Activated CD4-positive, alpha-beta T cell treated with anti-CD3 and anti-CD28 coated beads, Interleukin-2, amount 10 ng/mL, durations not matched to agents 7 days and 5 days (primary cell): ENCODE measurements at regions not wholly inside any gene's neighbourhood (a gene's known extent, or its start where the extent isn't known, plus 50 kb on each side); places are given as distances from the start of the nearest gene placed in this dataset.

Experiments
- CTCF ChIA-PET: fragments of 350-600 bp; sonication (Branson Sonifier 250); formaldehyde crosslinking; loops from one replicate; lab custom pipeline; 2021; ENCODE audit warnings: antibody characterized with exemption; lab: Charles Lee
- POLR2A ChIA-PET: fragments of 350-600 bp; sonication (Branson Sonifier 250); formaldehyde crosslinking; loops from one replicate; lab custom pipeline; 2021; ENCODE audit warnings: antibody characterized with exemption; lab: Charles Lee
- DNase-seq: peaks from one replicate; pipeline ENCODE4 v3.0.0-alpha.2; 2020
- H3K27ac Mint-ChIP-seq: one replicate; pipeline ENCODE4 v1.8.0; 2021; ENCODE audit warnings: mild to moderate bottlenecking, moderate library complexity, mixed read lengths
- H3K27me3 Mint-ChIP-seq: one replicate; pipeline ENCODE4 v1.8.0; 2021; ENCODE audit warnings: mixed read lengths
- H3K36me3 Mint-ChIP-seq: one replicate; pipeline ENCODE4 v1.8.0; 2021; ENCODE audit warnings: low read depth, mixed read lengths
- H3K4me1 Mint-ChIP-seq: one replicate; pipeline ENCODE4 v1.8.0; 2021; ENCODE audit warnings: mixed read lengths
- H3K4me3 Mint-ChIP-seq: one replicate; pipeline ENCODE4 v1.8.0; 2021; ENCODE audit warnings: mild to moderate bottlenecking, moderate library complexity, mixed read lengths
- H3K9me3 Mint-ChIP-seq: one replicate; pipeline ENCODE4 v1.8.0; 2021; ENCODE audit warnings: mixed read lengths

- DNase-seq, result no peak
- ChIA-PET CTCF (no interaction called here), POLR2A (no interaction called here)
- no peaks in the 10 kb centered on the region for H3K9me3 Mint-ChIP-seq
- no peaks in the 10 kb centered on the region for H3K36me3 Mint-ChIP-seq
- H3K4me3 Mint-ChIP-seq, result no peak overlapping the region
- peaks cover 17% of the 10 kb centered on the region for H3K27me3 Mint-ChIP-seq
- no peaks in the 10 kb centered on the region for H3K4me1 Mint-ChIP-seq
- no peak overlapping the region for H3K27ac Mint-ChIP-seq
These were observed 65.6 kb upstream of the CHRNA7 start for GRCh38 chr15:31964586-31965307.

GRCh38 chr15:31970007-31970406, 60.3 kb upstream of the CHRNA7 start:
- no peak overlapping the region for H3K4me3 Mint-ChIP-seq
- POLR2A ChIA-PET, result no interaction called here
- H3K27ac Mint-ChIP-seq, result no peak overlapping the region
- CTCF ChIA-PET, result no interaction called here
- no peaks in the 10 kb centered on the region for H3K9me3 Mint-ChIP-seq
- peaks cover 4% of the 10 kb centered on the region for H3K4me1 Mint-ChIP-seq
- no peaks in the 10 kb centered on the region for H3K36me3 Mint-ChIP-seq
- H3K27me3 Mint-ChIP-seq, result peaks cover 24% of the 10 kb centered on the region
- no peak for DNase-seq

GRCh38 chr15:31973197-31973596, 57.1 kb upstream of the CHRNA7 start:
- Mint-ChIP-seq H3K9me3 (no peaks in the 10 kb centered on the region), H3K36me3 (no peaks in the 10 kb centered on the region), H3K4me1 (peaks cover 8% of the 10 kb centered on the region), H3K27me3 (peaks cover 23% of the 10 kb centered on the region), H3K27ac (no peak overlapping the region), H3K4me3 (no peak overlapping the region)
- DNase-seq, result no peak
- ChIA-PET CTCF (interaction anchor here (1.4 kb wide), 1 partner anchor 18 kb away, joined by 3 read pairs; no protein-coding TSS in a partner anchor), POLR2A (no interaction called here)

GRCh38 chr15:31974154-31974794, 56.0 kb upstream of the CHRNA7 start:
- Mint-ChIP-seq H3K4me3 (no peak overlapping the region), H3K9me3 (no peaks in the 10 kb centered on the region), H3K27ac (no peak overlapping the region), H3K36me3 (no peaks in the 10 kb centered on the region), H3K27me3 (peaks cover 17% of the 10 kb centered on the region), H3K4me1 (peaks cover 8% of the 10 kb centered on the region)
- CTCF ChIA-PET, result interaction anchor here (1.4 kb wide), 1 partner anchor 19 kb away, joined by 3 read pairs; no protein-coding TSS in a partner anchor
- DNase-seq, result no peak
- POLR2A ChIA-PET, result no interaction called here

GRCh38 chr15:31974855-31975829, 55.2 kb upstream of the CHRNA7 start:
- H3K4me3 Mint-ChIP-seq, result no peak overlapping the region
- peaks cover 8% of the 10 kb centered on the region for H3K4me1 Mint-ChIP-seq

GRCh38 chr15:31975830-31976229, 54.5 kb upstream of the CHRNA7 start:
- peaks cover 8% of the 10 kb centered on the region for H3K4me1 Mint-ChIP-seq
- no peaks in the 10 kb centered on the region for H3K9me3 Mint-ChIP-seq
- H3K36me3 Mint-ChIP-seq, result no peaks in the 10 kb centered on the region
- DNase-seq, result no peak
- H3K4me3 Mint-ChIP-seq, result no peak overlapping the region
- peaks cover 10% of the 10 kb centered on the region for H3K27me3 Mint-ChIP-seq
- no peak overlapping the region for H3K27ac Mint-ChIP-seq
- ChIA-PET POLR2A (no interaction called here), CTCF (interaction anchor here (1.0 kb wide), 1 partner anchor 69 kb away, joined by 3 read pairs; no protein-coding TSS in a partner anchor)

More at GRCh38 chr15:31974855-31975829, 55.2 kb upstream of the CHRNA7 start:
- DNase-seq, result peak; percentile 48
- POLR2A ChIA-PET, result no interaction called here
- CTCF ChIA-PET, result no interaction called here
- Mint-ChIP-seq H3K27me3 (peaks cover 13% of the 10 kb centered on the region), H3K9me3 (no peaks in the 10 kb centered on the region), H3K36me3 (no peaks in the 10 kb centered on the region), H3K27ac (no peak overlapping the region)

GRCh38 chr15:31977138-31977537, 53.2 kb upstream of the CHRNA7 start:
- H3K36me3 Mint-ChIP-seq, result no peaks in the 10 kb centered on the region
- H3K4me3 Mint-ChIP-seq, result no peak overlapping the region
- H3K9me3 Mint-ChIP-seq, result no peaks in the 10 kb centered on the region
- peaks cover 10% of the 10 kb centered on the region for H3K27me3 Mint-ChIP-seq
- H3K4me1 Mint-ChIP-seq, result peaks cover 8% of the 10 kb centered on the region
- ChIA-PET POLR2A (no interaction called here), CTCF (interaction anchor here (1.0 kb wide), 1 partner anchor 71 kb away, joined by 3 read pairs; no protein-coding TSS in a partner anchor)
- no peak overlapping the region for H3K27ac Mint-ChIP-seq
- DNase-seq, result no peak

GRCh38 chr15:31977812-31978661, 52.3 kb upstream of the CHRNA7 start:
- ChIA-PET CTCF (no interaction called here), POLR2A (no interaction called here)
- H3K9me3 Mint-ChIP-seq, result no peaks in the 10 kb centered on the region
- H3K27ac Mint-ChIP-seq, result no peak overlapping the region
- DNase-seq, result peak; percentile 56
- no peak overlapping the region for H3K4me3 Mint-ChIP-seq
- H3K4me1 Mint-ChIP-seq, result peaks cover 8% of the 10 kb centered on the region
- no peaks in the 10 kb centered on the region for H3K36me3 Mint-ChIP-seq
- peaks cover 10% of the 10 kb centered on the region for H3K27me3 Mint-ChIP-seq
